ENCODE measurements at regions not wholly inside any gene's neighbourhood (a gene's known extent, or its start where the extent isn't known, plus 50 kb on each side); places are given as distances from the start of the nearest gene placed in this dataset.

- TF ChIP-seq CTCF (conservative IDR thresholded peaks at IDR 0.05; ENCODE audit: low read length) (no peak), EZH2phosphoT487 (IDR thresholded peaks at IDR 0.05; ENCODE audit: borderline replicate concordance) (no peak)
Measured at GRCh38 chr5:54822324-54822687, 163.1 kb downstream of the ESM1 start.

Measured in Loucy (cell line).